ENCODE measurements at regions not wholly inside any gene's neighbourhood (a gene's known extent, or its start where the extent isn't known, plus 50 kb on each side); places are given as distances from the start of the nearest gene placed in this dataset.

DNA sequence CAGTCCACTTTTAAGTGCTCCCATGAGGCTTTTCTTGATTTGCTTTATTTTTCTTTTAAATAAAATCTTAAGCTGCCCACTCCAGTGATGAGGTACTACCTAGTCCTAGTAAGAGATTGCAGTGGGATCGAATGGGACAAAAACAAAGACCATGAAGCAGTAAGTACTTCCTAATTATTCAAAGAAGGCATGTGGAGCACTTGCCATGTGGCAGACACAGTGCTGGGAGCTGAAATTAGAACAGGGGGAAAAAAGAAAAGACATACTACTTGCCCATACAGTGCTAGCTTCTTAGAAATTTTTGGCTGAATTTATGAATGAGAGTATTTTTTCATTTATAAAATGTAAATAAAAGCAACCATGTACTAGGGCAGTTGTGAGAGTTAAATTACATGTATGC is 239.9 kb upstream of the TNC start:
- TF ChIP-seq, protein P1, sequence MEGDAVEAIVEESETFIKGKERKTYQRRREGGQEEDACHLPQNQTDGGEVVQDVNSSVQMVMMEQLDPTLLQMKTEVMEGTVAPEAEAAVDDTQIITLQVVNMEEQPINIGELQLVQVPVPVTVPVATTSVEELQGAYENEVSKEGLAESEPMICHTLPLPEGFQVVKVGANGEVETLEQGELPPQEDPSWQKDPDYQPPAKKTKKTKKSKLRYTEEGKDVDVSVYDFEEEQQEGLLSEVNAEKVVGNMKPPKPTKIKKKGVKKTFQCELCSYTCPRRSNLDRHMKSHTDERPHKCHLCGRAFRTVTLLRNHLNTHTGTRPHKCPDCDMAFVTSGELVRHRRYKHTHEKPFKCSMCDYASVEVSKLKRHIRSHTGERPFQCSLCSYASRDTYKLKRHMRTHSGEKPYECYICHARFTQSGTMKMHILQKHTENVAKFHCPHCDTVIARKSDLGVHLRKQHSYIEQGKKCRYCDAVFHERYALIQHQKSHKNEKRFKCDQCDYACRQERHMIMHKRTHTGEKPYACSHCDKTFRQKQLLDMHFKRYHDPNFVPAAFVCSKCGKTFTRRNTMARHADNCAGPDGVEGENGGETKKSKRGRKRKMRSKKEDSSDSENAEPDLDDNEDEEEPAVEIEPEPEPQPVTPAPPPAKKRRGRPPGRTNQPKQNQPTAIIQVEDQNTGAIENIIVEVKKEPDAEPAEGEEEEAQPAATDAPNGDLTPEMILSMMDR (IDR thresholded peaks at IDR 0.05), result no peak
- no peak for TF ChIP-seq POLR2AphosphoS5 (IDR thresholded peaks at IDR 0.05)

Measured in prostate gland (tissue), 2 donors.